ENCODE measurements at regions not wholly inside any gene's neighbourhood (a gene's known extent, or its start where the extent isn't known, plus 50 kb on each side); places are given as distances from the start of the nearest gene placed in this dataset.
A peak's percentile ranks its signal among the peaks of the same experiment; 100 is the strongest.
"Not testable (repeated sequence)": the region's sequence is repeated elsewhere in the genome, so short reads cannot be mapped to it uniquely, and the experiment has no call there.

DNA sequence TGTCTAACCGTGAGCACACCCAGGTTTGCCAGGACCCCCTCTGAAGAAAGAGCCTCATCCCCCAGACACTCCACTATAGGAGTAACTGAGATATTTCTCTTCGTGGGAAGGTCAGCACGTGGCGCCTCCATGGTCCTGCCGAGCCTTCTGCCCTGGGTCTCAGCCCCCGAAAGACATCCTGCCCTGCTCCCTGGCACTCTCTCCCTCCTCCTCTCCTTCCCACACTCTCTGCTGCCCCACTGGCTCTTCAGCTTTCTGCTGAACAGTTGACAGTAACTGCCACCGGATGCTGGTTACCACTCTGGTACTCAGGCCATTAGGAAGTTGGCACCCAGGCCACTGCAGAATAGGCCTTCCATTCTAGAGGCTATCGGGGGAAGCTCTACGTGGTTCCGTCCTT, 185.2 kb downstream of the UACA start:
- no peak for DNase-seq (ENCODE audit: low read depth in 3 of 3, low spot score in 1 of 3)

GRCh38 chr15:70576696-70577095, 186.7 kb downstream of the UACA start:
- no peak for DNase-seq (ENCODE audit: low read depth in 3 of 3, low spot score in 1 of 3)

GRCh38 chr15:70576276-70576675, 187.1 kb downstream of the UACA start:
- DNase-seq (ENCODE audit: low read depth in 3 of 3, low spot score in 1 of 3): no peak

DNA sequence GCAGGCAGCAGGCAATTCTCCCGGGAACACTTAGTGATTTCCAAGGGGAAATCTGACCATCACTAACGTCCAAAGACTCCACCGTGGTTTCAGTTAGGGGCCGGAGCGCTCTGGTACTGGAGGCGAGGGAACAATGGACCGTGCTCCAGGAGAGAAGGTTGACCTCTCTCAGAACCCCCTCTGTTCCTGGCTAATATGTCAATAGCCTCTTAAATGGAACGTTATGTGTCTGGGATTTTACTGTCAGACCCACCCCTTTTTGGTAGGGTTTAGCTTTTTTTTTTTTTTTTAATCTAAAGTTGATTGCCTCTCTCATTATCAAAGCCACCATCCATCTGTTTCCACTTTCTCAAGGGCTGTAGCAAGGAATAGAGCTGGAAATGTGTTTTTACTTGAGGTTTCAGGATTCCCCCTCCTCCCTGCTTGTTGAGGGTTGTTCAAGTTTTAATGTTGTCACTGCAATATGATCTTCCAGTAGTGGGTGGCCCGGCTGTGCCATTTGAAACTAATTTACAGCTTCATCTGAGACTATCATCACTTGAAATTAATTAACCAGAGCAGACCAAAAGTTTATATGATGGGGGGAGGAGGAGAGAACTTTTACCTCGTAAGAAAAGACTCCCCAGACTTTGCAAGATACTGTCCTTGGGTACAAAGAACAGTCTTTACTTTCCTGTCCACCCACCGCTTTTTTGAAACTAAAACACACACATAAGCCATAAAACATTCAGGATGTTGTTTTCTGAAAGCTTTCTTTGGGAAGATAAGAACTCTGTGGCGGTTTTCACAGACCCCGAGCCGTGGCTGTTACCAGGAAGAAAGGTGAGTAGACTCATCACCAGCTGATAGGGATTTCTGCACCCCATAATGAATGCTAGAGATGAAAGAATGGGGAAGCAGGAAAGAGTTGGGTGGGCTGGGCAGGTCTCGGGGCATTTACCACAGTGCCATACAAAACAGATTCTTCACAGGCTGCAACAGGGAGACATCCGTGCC, 187.8 kb downstream of the UACA start:
- no peak for DNase-seq (ENCODE audit: low read depth in 3 of 3, low spot score in 1 of 3)

GRCh38 chr15:70574325-70574724, 189.0 kb downstream of the UACA start:
- DNase-seq (ENCODE audit: low read depth in 3 of 3, low spot score in 1 of 3): not testable (repeated sequence)

GRCh38 chr15:70573121-70573850, 190.1 kb downstream of the UACA start:
- DNase-seq (ENCODE audit: low read depth in 3 of 3, low spot score in 1 of 3): no peak

DNA sequence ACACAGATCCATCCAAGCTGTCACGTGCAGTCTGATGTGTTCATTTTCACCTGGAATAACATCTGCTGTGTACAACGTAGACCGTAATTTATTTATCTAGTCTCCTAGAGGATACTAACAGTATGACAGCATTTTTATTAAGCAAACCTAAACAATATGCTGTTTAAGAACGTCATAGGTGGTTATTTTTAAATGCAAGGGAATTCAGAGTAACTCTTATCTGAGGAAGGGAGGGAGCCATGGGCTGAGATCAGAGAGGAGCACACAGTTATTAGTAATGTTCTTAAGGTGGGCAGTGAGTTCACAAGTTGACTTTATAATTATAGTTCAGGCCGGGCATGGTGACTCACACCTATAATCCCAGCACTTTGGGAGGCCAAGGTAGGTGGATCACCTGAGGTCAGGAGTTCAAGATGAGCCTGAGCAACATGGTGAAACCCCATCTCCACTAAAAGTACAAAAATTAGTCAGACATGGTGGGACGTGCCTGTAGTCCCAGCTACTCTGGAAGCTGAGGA, 193.6 kb downstream of the UACA start:
- DNase-seq (ENCODE audit: low read depth in 3 of 3, low spot score in 1 of 3): no peak

DNA sequence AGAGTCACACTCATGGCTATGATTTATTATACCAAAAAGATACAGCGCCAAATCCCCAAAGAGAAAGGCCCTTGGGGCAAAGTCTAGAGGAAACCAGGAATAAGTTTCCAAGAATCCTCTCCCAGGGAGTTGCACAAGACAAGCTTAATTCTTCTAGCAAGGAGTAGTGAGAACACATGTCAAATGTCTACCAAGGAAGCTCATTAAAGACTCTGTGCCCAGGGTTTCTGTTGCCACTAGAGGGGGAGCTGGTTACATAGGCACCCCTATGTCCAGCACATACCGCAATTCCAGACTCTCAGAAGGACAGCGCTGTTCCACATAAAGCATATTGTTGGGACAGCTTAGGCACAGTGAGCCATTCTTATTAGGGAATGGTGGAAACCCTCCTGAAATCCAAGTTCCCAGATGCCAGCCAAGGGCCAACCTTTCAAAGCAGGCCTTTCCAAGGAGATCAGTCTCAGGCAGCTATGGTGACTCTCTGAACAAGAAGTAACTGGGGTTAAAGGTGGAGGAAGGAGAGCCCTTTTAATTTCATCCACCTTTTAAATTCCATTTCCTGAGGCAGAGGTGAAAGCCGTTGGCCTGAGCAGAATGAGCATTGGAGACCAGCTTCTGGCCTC, 194.2 kb downstream of the UACA start:
- no peak for DNase-seq (ENCODE audit: low read depth in 3 of 3, low spot score in 1 of 3)

DNA sequence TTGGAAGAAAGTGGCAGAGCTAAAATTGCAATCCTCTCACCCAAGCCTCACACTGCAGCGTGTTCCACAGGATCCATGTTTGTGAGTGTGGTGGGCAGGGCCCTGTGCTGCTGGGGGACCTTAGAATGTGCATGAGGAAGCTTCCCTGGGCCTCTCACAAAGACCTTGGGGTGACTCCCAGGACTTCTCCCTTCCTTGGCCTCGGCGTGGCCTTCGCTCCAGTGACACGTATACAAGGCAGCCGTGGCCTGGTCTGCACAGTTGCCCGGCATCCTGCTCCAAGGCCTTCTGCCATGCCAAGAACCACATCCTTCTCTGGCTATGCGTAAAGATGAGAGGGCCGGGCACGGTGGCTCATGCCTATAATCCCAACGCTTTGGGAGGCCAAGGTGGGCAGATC, 196.4 kb downstream of the UACA start:
- DNase-seq (ENCODE audit: low read depth in 3 of 3, low spot score in 1 of 3): no peak

GRCh38 chr15:70566047-70566835, 197.1 kb downstream of the UACA start:
- no peak for DNase-seq (ENCODE audit: low read depth in 3 of 3, low spot score in 1 of 3)

DNA sequence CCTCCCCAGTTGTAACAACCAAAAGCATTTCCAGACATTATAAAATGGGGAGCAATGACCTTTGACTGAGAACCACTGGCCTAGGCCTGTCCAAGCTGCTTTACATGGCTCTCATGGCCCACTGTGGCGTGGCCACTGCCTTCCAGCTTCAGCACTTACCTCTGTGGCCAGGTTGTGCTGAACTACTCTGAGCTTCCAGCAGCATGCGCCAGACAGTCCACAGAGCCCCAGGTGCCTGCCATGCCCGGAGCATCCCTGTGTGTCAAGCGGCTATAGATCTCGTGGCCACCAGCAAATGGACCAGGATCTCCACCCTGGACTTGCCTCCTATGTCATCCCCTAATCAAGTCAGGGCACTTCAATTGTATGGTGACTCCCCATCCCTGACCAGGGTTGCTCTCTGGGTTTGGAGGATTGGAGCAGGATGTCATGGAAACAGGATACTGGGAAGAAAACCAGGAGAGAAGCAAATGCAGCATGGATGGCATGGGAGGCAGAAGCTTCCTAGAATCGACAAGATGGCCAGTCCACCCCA, 199.7 kb downstream of the UACA start:
- no peak for DNase-seq (ENCODE audit: low read depth in 3 of 3, low spot score in 1 of 3)

DNA sequence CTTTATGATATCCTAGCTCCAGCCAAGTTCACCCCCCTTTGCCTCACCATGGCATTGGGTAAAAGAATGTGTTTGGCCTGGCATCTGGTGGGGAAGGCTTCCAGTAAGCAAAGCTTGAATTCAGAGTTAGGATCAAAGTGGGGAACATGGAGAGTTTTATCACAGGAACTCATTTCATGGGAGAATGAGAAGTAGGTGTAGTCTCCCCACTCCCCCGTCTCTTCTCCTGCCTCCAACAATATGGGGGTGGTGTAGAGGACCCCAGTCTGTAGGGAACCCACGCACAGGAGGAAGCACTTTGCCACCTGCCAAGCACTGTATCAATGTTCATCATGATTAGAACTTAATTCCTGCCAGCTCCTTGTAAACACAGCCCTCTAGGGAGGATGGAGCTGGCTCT, 200.5 kb downstream of the UACA start:
- no peak for DNase-seq (ENCODE audit: low read depth in 3 of 3, low spot score in 1 of 3)

GRCh38 chr15:70561885-70562284, 201.5 kb downstream of the UACA start:
- no peak for DNase-seq (ENCODE audit: low read depth in 3 of 3, low spot score in 1 of 3)

DNA sequence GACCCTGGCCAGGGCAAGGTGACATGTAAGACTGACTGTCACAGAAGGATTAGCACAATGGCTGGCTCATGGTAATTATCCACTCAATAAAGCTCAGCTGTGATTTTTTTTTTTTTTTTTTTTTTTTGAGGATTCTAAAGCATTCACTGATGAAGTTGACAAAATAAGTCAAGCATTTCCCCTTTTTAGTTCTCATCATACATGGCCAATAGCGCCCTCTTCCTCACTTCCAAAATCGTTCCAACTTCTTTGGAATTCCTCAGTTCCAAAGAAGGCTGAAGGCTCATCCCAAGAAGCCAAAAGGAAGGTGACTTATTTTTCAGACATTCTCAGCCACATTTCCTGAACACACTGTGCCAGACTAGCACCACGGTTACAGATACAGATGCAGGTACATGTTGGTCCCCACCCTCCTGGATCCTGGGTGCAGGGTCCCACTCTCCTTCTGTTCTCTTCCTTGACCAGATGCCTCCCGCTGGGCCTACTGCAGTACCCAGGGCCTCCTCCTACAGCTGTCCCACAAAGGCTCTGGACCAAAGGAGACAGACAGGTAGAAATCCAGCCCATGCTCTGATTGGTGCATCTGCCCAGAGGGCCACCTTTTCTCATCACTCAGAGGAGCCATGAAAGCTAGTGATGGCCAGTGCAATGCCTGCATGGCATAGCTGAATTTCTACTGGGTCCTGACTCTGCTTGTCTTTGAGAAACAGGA, 202.6 kb downstream of the UACA start:
- DNase-seq (ENCODE audit: low read depth in 3 of 3, low spot score in 1 of 3): no peak

DNA sequence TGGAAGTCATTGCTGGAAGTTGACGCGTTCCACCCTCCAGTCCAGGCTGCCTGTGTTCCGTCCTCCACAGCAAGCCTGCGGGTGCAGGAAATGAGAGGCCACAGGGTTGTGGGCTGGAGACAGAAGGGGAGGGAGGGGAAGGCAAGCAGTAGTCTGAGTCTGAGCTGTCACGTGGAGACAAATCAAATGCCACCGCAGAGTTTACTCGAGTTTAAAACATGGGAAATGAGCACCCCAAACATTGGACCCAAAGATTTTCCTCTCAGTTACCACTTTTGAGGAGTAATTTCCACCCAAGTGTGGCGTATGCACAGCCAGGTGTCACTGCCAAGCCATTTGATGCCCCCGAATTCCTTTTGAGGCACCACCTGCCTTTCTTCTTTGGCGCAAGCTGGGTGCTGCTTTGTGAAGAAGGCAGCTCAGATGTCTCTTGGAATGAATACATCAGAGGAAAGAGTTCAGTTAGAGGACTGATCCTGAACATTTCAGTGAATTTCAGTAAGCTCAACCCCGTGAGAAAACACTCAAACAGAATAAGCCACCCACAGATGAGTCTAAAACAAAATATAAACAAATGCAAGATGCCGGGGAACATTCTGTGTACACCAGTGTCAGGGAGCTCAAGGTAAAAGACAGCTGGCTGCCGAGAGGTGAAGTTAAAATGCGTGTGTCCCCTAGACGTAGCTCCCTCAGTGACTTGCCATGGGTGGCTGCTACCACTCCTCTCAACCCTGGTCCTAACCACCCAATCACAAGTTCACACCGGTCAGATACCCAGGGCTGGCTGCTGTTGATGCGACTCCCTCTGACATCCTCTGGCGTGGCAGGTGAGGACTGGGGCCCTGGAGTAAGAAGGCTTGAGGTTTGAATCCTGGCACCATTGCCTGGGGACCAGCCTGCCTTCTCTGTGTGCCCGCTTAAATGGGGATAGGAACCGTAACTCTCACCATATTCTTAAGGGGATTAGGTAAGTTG, 203.8 kb downstream of the UACA start:
- peak; percentile 26 to 45 (median 33) for DNase-seq (ENCODE audit: low read depth in 3 of 3, low spot score in 1 of 3)

DNA sequence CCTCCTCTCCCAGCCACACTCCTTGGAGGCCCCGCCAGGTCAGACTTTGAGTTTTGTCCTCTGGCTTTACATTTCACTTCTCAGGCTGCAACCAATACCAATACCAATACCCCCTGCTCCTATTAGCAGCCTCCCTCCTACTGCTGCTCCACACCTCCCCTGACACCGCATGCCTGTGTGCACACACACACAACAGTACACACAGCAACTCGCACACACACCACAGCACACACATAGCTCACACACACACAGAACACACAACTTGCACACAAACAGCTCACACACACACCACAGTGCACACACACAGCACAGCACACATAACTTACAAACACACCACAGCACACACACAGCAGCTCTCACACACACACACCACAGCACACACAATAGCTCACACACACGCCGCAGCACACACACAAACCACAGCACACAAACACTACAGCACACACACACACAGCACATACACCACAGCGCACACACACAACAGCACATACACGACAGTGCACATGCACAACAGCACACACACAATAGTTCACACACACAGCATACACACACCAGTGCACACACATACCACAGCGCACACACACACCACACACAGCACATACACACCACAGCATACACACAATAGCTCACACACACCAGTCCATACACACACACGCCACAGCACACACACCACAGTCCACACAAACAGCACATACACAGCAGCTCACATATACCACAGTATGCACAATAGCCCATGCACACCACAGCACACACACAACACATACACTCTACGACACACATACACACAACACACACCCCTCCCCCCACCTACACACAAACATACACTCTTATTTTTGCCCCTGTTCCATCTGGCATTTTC, 204.7 kb downstream of the UACA start:
- no peak for DNase-seq (ENCODE audit: low read depth in 3 of 3, low spot score in 1 of 3)

DNA sequence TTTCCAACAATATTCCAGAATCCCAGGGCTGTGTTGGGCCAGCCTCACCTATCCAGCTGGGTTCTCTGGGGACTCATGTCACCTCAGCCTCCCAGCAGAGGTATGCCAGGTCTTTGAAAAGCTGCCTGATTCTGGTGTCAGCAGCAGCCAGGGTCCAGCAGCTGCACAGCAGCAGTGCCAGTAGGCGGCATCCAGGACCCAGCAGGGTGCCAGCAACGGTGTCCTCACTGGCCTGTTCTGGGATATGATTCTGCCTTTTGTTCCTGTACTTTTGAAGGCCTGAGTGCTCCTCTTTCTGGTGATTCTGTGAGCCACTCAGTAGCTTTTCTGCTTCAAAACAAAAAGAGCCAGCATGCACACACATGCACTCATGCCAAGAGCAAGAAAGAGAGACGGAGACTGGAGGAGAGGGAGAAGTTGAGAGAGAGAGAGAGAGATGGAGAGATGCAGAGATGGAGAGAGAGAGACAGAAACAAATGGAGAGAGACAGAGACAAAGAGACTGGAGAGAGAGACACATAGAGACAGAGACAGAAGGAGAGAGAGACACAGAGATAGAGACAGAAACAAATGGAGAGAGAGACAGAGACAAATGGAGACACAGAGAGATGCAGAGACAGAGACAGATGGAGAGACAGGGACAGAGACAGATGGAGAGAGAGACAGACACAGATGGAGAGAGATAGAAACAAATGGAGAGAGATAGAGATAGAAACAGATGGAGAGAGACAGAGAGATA, 205.7 kb downstream of the UACA start:
- DNase-seq (ENCODE audit: low read depth in 3 of 3, low spot score in 1 of 3): no peak
